ENCODE measurements at regions not wholly inside any gene's neighbourhood (a gene's known extent, or its start where the extent isn't known, plus 50 kb on each side); places are given as distances from the start of the nearest gene placed in this dataset.

DNA sequence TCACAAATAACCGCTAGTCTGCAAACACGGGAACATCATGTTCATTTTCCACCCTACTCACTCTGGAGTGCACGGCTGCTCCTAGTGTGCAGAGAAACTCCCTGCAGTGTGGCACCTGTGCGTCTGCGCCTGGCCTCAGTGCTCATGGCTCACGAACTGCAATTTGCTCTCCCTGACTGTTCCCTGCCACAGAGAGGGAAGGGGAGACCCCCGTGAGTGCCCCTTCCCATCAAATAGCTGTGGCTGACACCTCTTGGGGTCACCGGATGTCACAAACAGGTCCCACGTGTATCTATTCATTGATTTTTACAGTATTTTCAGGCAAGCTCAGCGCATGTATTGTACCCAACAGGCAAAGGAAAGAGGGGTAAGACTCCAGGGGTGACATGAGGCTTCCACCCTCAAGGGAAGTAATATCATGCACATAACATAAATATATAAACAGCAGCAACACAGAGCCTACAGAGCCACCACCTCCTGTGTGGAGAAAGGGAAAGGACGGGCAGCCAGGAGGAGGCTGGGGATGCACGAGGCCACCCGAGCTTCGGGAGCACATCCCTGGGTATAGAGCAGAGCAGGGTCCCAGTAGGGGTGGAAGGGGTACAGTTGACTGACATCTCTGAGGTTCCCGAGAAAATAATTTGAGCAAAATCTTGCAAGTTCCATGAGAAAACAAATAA lies 140.3 kb upstream of the SOX1 start:
- ChIA-PET POLR2A (ENCODE audit: low non-redundant PET) (no interaction called here), CTCF (no interaction called here)
- BruUV-seq (replicated peaks), result no TSS peak
- intact Hi-C loops (cut with micrococcal nuclease; ENCODE audit: unreplicated experiment), result no loop called here
- Histone ChIP-seq H3K4me3 (ENCODE audit: low read depth, low read length, poor library complexity, severe bottlenecking) (no peak overlapping the region), H3K4me1 (ENCODE audit: insufficient read depth, low read length, poor library complexity, severe bottlenecking) (no peaks in the 10 kb centered on the region), H3K27me3 (replicated peaks; ENCODE audit: insufficient read depth, low read depth, low read length, poor library complexity) (peaks cover 93% of the 10 kb centered on the region), H3K27ac (ENCODE audit: low read depth, low read length, poor library complexity, severe bottlenecking) (no peak overlapping the region), H3K36me3 (ENCODE audit: insufficient read depth, low read length, poor library complexity, severe bottlenecking) (no peaks in the 10 kb centered on the region), H3K9me3 (ENCODE audit: low read depth, low read length, poor library complexity, severe bottlenecking) (no peaks in the 10 kb centered on the region)
- no peak for DNase-seq (ENCODE audit: low spot score)
- TF ChIP-seq, protein P1, sequence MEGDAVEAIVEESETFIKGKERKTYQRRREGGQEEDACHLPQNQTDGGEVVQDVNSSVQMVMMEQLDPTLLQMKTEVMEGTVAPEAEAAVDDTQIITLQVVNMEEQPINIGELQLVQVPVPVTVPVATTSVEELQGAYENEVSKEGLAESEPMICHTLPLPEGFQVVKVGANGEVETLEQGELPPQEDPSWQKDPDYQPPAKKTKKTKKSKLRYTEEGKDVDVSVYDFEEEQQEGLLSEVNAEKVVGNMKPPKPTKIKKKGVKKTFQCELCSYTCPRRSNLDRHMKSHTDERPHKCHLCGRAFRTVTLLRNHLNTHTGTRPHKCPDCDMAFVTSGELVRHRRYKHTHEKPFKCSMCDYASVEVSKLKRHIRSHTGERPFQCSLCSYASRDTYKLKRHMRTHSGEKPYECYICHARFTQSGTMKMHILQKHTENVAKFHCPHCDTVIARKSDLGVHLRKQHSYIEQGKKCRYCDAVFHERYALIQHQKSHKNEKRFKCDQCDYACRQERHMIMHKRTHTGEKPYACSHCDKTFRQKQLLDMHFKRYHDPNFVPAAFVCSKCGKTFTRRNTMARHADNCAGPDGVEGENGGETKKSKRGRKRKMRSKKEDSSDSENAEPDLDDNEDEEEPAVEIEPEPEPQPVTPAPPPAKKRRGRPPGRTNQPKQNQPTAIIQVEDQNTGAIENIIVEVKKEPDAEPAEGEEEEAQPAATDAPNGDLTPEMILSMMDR (conservative IDR thresholded peaks at IDR 0.05; ENCODE audit: low read depth, low read length), result no peak
- no peak for TF ChIP-seq EZH2 (IDR thresholded peaks at IDR 0.05; ENCODE audit: borderline replicate concordance, low read depth, low read length, poor library complexity, severe bottlenecking)

DNA sequence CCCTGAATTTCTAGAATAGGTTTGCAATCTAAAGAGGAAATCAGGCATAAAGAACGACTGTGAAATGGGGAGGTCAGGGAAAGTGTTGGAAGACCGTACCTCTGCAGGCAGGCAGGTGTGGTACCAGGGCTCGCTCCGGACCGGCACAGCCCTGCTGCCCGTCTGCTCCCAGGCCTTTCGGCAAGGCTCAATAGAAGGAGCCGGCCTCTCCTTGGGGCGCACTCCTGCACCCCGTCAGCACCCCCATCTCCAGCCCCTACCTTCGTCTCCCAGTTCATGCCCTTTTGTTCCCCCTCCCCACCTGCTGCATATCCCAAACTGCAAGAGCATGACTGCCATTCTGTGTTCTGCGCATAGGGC lies 139.8 kb upstream of the SOX1 start:
- intact Hi-C loops (cut with micrococcal nuclease; ENCODE audit: unreplicated experiment), result no loop called here
- POLR2A ChIA-PET (ENCODE audit: low non-redundant PET), result no interaction called here

DNA sequence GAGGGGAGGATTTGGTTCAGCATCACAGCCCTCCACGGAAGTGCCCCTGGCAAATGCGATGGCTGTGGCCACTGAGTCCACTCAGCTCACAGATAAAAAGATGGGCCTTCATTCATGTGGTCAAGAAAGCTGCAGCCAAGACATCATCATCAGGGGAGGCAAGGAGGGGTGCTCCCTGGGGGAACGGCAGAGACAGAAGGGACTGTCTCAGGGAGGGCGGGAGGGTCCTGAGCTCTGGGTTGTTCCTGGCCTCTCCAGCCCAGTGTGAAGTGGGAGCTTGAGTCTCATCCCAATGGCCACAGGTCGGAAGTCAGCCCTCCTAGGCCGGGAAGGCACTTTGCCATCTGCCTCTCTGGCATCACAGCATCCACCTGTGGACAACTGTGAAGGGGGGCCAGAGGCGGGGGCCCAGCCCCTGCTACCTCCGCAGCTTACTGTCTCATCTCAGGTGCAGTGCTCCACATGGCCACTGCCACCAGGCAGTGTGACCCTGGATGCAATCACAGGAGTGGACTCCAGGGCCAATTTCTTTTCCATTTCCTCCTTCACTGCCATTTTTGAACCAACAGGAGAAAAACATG lies 137.8 kb upstream of the SOX1 start:
- no peak overlapping the region for H3K4me3 ChIP-seq (ENCODE audit: low read depth, low read length, poor library complexity, severe bottlenecking)
- intact Hi-C loops (cut with micrococcal nuclease; ENCODE audit: unreplicated experiment), result no loop called here
- no peak overlapping the region for H3K27ac ChIP-seq (ENCODE audit: low read depth, low read length, poor library complexity, severe bottlenecking)
- H3K9me3 ChIP-seq (ENCODE audit: low read depth, low read length, poor library complexity, severe bottlenecking), result peaks cover 8% of the 10 kb centered on the region
- no peaks in the 10 kb centered on the region for H3K4me1 ChIP-seq (ENCODE audit: insufficient read depth, low read length, poor library complexity, severe bottlenecking)
- peaks cover 76% of the 10 kb centered on the region for H3K27me3 ChIP-seq (replicated peaks; ENCODE audit: insufficient read depth, low read depth, low read length, poor library complexity)
- POLR2A ChIA-PET (ENCODE audit: low non-redundant PET), result no interaction called here
- BruUV-seq (replicated peaks), result no TSS peak
- TF ChIP-seq EZH2 (IDR thresholded peaks at IDR 0.05; ENCODE audit: borderline replicate concordance, low read depth, low read length, poor library complexity, severe bottlenecking), result no peak
- TF ChIP-seq, protein P1 (conservative IDR thresholded peaks at IDR 0.05; ENCODE audit: low read depth, low read length), result no peak
- no peak for DNase-seq (ENCODE audit: low spot score)
- CTCF ChIA-PET, result no interaction called here
- H3K36me3 ChIP-seq (ENCODE audit: insufficient read depth, low read length, poor library complexity, severe bottlenecking), result no peaks in the 10 kb centered on the region

More for the DNA sequence above, 139.8 kb upstream of the SOX1 start:
- CTCF ChIA-PET, result no interaction called here
- Histone ChIP-seq H3K27ac (ENCODE audit: low read depth, low read length, poor library complexity, severe bottlenecking) (no peak overlapping the region), H3K27me3 (replicated peaks; ENCODE audit: insufficient read depth, low read depth, low read length, poor library complexity) (peaks cover 88% of the 10 kb centered on the region), H3K9me3 (ENCODE audit: low read depth, low read length, poor library complexity, severe bottlenecking) (no peaks in the 10 kb centered on the region), H3K36me3 (ENCODE audit: insufficient read depth, low read length, poor library complexity, severe bottlenecking) (no peaks in the 10 kb centered on the region), H3K4me1 (ENCODE audit: insufficient read depth, low read length, poor library complexity, severe bottlenecking) (no peaks in the 10 kb centered on the region), H3K4me3 (ENCODE audit: low read depth, low read length, poor library complexity, severe bottlenecking) (no peak overlapping the region)
- DNase-seq (ENCODE audit: low spot score), result no peak
- no TSS peak for BruUV-seq (replicated peaks)
- TF ChIP-seq, protein P1 (conservative IDR thresholded peaks at IDR 0.05; ENCODE audit: low read depth, low read length), result no peak
- TF ChIP-seq EZH2 (IDR thresholded peaks at IDR 0.05; ENCODE audit: borderline replicate concordance, low read depth, low read length, poor library complexity, severe bottlenecking), result no peak

Measured in A673 (cell line).